Erythroblast (primary cell): ENCODE measurements at regions not wholly inside any gene's neighbourhood (a gene's known extent, or its start where the extent isn't known, plus 50 kb on each side); places are given as distances from the start of the nearest gene placed in this dataset.

Experiments
- GATA1 ChIP-seq: IDR thresholded peaks from 2 replicates; pipeline ENCODE4 v1.6.1; 2011; ENCODE audit warnings: low read depth, mild to moderate bottlenecking, control low read depth, low read length, moderate library complexity
- POLR2A ChIP-seq: IDR thresholded peaks from 2 replicates; pipeline ENCODE4 v1.6.1; 2011; ENCODE audit warnings: mild to moderate bottlenecking, low read length

DNA sequence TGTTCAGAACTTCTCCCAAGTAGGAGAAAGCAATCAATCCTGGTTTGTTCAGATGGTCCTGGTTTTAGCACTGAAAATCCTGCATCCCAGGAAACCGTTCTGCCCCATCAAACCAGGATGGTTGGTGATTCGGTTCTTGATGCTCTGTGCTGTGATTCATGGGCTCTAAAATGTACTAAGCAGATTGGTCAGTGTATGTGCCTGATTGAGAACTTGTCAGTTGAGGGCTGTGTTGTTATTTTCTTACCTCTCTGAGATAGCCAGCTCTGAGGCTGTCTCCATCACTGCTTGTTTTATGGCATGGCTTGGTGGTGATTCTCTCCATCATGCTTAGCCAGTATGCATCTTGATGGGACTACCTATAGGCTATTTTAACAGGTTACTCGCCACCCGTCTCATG is 246.9 kb upstream of the RBFOX1 start:
- no peak for TF ChIP-seq POLR2A
- TF ChIP-seq GATA1, result no peak
